Renal cortex interstitium (tissue), 11 donors: ENCODE measurements at regions not wholly inside any gene's neighbourhood (a gene's known extent, or its start where the extent isn't known, plus 50 kb on each side); places are given as distances from the start of the nearest gene placed in this dataset.

Source experiments
- DNase-seq, 11 donors: peaks; one replicate each; pipeline ENCODE4 v3.0.0-alpha.2; 2013; ENCODE audit warnings: low read depth in 9 of 11, low spot score in 4 of 11; ENCODE audit errors: extremely low read depth in 1 of 11

GRCh38 chr1:189834813-189835212, 642.9 kb downstream of the BRINP3 start:
- DNase-seq, result no peak

DNA sequence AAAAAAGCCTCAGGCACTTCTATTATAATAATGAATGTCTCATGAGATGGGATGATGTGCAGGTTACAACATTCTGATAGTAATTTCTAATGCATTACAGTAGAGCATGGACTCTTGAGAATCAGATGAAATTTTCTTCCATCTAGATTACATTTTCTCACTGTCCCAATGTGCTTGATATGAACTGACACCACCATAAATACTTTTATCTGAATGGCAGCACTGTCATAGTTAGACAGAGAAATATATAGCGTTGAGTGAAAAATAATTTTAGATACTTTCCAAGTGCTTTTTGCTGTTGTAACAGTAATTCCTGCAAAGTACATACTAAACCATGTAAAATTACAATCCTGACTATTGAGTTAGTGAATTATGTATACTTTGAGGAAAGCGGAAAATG, 630.1 kb downstream of the BRINP3 start:
- no peak for DNase-seq

DNA sequence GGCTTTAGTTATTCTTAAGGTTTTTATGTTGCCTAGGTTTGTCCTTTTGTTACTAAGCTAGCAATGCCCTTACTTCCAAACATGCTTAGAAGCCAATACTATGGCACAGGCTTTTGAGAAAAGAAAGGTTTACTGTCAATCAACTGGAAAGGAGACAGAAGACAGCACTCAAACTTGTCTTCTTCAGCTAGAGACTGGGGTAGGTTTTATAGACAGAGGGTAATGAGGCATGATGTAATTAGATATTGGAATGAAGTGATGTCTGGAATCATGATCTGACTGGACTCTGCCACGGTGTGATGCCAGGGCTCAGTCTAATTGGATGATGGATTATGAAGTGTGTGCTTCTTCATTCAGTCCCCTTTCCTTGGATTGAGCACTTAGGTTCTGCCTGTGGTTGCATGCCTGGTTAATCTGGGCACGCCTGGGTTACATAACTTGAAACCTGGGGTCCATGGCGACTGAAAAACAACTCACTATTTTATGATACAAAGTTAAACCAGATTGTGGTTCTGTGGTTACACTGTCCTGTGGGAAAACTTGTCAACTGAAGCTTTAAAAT, 625.8 kb downstream of the BRINP3 start:
- DNase-seq, result peak in 1 of 11 donors; percentile 5

GRCh38 chr1:189859385-189859977, 618.2 kb downstream of the BRINP3 start:
- no peak for DNase-seq

GRCh38 chr1:189866606-189867005, 611.1 kb downstream of the BRINP3 start:
- no peak for DNase-seq

GRCh38 chr1:189868021-189868420, 609.6 kb downstream of the BRINP3 start:
- DNase-seq, result no peak

GRCh38 chr1:189874715-189875435, 602.8 kb downstream of the BRINP3 start:
- DNase-seq, result no peak

DNA sequence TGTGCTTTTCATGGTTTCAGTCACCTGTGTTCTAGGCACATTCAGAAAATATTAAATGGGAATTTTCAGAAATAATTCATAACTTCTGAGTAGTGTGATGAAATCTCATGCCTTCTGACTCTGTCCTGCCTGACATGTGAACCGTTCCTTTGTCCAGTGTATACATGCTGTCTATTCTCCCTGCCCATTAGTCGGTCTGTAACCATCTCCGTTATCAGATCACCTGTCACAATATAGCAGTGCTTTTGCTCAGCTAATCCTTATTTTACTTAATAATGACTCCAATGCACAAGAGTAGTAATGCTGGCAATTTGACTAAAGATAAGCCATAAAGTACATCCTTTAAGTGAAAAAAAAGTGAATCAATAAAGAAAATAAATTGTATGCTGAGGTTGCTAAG, 597.5 kb downstream of the BRINP3 start:
- no peak for DNase-seq

- DNase-seq, result no peak
These were observed 577.8 kb downstream of the BRINP3 start for GRCh38 chr1:189899686-189900425.

GRCh38 chr1:189904509-189904908, 573.2 kb downstream of the BRINP3 start:
- no peak for DNase-seq

DNA sequence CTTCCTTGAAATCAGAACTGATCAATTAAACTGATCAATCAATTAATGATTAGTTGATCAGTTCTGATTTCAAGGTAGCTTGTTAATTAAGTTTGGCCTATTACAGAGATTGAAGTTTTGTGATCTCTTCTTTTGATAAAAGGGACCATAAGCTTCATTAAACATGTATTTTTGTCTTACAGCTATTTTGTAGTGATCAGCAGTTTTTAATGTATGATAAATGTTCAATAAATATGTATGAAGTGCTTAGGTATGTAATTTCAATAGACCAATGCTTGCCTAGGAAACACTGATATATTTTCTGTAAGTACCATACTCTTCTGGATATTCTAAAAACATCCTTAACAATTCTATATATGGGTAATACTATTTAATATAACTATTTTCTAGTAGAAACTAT, 569.6 kb downstream of the BRINP3 start:
- no peak for DNase-seq

DNA sequence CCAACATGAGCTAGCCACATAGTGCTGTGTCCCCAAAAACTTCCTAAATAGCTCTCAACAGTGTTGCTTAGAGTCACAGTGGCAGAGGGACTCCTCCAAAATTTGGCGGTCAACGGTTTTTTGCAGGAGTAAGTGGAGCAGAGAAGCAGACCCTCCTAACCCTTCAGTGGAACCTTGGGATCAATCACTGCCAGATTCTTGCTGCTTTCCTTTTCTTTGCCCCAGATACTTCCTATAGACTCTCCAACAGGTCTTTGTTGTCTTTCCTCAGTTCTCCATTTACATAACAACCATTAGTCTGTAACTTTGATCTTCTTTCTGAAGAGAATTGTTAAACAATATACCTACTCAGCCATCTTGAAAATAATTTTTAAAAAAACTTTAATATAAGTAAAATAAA, 556.1 kb downstream of the BRINP3 start:
- DNase-seq, result no peak

DNA sequence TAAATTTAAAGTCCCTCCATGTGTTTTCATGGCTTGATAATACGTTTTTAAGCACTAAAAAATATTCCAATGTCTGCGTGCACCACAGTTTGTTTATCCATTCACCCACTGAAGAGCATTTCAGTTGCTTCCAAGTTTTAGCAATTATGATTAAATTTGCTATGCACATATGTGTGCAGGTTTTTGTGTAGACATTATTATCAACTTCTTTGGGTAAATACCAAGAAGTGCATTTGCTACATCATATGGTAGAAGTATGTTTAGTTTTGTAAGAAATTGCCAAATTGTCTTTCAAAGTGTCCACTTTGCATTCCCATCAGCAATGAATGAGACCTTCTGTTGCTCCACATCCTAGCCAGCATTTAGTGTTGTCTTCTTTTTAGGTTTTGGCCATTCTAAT, 550.0 kb downstream of the BRINP3 start:
- no peak for DNase-seq

- no peak for DNase-seq
These were observed 548.1 kb downstream of the BRINP3 start for GRCh38 chr1:189929501-189930099.

DNA sequence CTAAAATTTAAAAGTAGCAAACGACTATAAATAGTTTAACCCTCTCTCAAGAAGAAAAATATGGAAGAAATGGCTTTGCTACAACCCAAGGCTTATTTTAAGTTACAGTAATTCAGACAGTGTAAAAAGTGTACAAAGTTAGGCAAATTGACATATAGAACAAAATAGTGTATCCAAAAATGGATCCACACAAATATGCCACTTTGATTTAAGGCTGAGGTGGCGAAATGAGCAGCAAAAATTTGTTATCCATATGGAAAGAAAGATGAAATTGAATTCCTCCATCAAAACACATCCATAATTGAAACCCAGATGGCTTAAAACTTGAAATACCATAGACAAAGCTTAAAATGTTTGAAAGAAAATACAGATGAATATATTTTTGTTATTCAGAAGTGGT, 540.8 kb downstream of the BRINP3 start:
- no peak for DNase-seq

- no peak for DNase-seq
These were observed 537.7 kb downstream of the BRINP3 start for GRCh38 chr1:189939967-189940366.

DNA sequence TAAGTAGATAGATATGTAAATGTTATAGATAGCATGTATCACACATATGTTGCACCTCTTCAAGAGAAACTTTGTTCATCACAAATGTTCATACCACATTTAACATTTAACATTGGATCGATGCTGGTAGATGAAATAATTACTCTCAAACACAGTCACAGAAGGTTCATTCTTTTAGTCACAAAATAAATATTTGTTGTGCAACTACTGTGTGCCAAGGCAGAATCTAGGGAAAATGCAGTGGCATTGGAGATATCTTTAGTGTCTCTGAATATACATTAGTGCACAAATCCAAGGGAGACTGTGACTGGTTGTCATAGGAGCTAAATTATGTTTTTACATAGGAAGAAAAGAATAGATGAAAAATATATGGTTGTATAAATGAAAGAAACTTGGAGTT, 535.7 kb downstream of the BRINP3 start:
- DNase-seq, result no peak

- no peak for DNase-seq
These were observed 518.9 kb downstream of the BRINP3 start for GRCh38 chr1:189958756-189959155.

DNA sequence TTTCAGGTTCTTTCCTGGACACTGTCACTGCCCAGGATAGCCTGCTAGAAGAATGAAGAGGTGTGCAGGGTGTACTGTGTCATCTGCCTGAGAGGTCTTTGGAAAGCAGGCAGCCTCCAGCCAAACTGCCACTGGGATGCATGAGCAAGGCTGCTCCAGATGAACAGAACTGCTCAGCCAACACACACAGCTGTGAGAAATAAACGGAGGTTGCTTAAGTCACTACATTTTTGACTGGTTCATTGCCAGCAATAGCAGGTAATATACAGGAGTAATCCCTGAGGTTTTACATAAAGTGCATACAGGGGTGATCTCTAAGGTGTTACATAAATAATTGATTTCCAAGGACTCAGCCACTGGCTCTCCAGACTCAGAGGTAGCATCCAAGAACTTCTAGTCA, 516.9 kb downstream of the BRINP3 start:
- DNase-seq, result no peak

DNA sequence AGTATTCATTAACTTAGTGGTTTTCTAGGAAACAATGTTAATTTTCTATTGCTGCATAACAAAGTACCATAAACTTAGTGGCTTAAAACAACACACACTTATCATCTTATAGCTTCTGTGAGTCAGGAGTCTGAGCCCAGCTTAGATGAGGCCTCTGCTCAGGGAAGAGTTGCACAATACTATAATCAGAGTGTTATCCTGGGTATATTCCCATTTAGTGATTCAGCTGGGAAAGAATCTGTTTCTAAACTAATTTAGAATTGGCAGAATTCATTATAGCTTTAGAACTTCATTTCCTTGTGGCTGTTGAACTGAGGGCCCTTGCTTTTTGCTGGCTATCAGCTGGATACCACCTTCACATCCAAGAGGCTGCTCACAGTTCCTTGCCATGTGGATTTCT, 515.5 kb downstream of the BRINP3 start:
- no peak for DNase-seq
